OCI-LY1 (cell line): ENCODE measurements at regions not wholly inside any gene's neighbourhood (a gene's known extent, or its start where the extent isn't known, plus 50 kb on each side); places are given as distances from the start of the nearest gene placed in this dataset.

Source experiments
- CTCF ChIP-seq: fragments of 200-600 bp; sonication (generic), shearing (Covaris generic); IDR thresholded peaks from 2 replicates; pipeline ENCODE4 v1.5.1; 2017; ENCODE audit warnings: mild to moderate bottlenecking, antibody characterized with exemption, low read length, moderate library complexity, mixed read lengths
- EZH2 ChIP-seq: fragments of 200-600 bp; sonication (generic), shearing (Covaris generic); IDR thresholded peaks from 2 replicates; pipeline ENCODE4 v1.8.0; 2017; ENCODE audit warnings: borderline replicate concordance, mixed run types, mild to moderate bottlenecking, antibody characterized with exemption, low read length, moderate library complexity, mixed read lengths

DNA sequence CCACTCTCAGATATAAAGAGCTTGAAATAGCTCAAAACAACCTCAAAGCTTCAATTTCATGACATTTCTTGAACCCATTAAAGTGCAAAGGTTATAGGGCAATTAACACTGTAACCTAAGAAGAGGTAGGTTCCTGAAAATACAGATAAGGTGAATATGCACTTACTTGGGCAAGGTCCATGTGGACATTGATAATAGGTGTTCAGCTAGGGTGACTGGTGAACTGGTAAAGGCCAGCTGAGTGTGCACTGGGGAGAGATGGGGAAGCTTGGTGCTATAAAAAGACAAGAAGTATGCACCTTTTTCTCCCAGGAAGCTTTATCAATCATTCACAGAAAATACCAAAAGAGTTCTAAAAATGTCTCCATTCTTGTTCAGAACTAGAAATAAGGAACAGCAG, 418.6 kb downstream of the SLC16A7 start:
- no peak for TF ChIP-seq CTCF
- no peak for TF ChIP-seq EZH2
